HG03565 (cell line): ENCODE measurements at regions not wholly inside any gene's neighbourhood (a gene's known extent, or its start where the extent isn't known, plus 50 kb on each side); places are given as distances from the start of the nearest gene placed in this dataset.

Source experiments
- ATAC-seq: cut with Tn5 transposase; IDR thresholded peaks from one replicate; pipeline ENCODE4 v1.9.1; 2021; ENCODE audit warnings: mild to moderate bottlenecking, moderate library complexity; ENCODE audit not compliant: unreplicated experiment

GRCh38 chr16:27712251-27712711 lies 162.3 kb downstream of the KATNIP start:
- ATAC-seq = no peak

GRCh38 chr16:27717726-27718125 lies 167.8 kb downstream of the KATNIP start:
- no peak for ATAC-seq

DNA sequence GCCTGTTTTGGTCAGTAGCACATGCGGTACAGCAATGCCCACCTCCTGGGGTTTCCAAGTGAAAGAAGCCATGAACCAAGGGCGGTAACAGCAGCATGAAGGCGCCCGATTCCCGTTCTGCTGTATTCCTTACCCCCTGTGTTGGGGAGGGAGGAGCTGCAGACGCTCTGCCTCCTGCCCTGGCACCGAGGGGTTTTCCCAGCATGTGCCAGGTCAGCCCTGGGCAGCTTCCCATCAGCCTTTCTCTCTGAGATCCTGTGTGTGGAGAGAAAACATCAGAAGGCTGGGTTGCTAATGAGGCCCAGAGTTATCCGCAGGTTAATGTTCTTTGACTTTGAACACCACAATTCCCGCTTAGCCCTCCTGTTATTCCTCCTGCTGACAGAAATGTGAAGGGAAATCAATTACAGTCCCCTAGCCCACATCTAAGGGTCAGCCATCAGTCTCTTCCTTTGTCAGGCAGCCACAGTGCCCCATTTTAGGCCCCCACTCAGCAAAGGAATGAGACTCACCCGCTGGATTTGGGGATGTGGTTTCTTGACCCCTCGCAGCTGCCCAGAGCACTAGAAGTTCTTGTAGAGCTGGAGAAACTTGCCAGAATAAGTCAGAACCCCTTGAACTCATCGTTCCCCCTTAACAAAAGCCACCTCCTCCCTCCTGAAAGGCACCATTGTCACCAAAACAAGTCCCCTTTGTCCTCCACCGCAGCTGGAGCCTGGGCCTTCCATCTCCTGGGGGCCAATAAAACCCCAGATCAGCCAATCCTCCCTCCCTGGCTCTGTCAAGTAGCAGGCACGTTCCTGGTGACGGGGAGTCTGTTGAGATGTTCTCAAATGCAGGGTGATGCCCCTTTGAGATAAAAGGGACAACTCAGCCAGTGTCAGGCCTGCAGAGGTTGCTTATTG lies 168.5 kb downstream of the KATNIP start:
- no peak for ATAC-seq

DNA sequence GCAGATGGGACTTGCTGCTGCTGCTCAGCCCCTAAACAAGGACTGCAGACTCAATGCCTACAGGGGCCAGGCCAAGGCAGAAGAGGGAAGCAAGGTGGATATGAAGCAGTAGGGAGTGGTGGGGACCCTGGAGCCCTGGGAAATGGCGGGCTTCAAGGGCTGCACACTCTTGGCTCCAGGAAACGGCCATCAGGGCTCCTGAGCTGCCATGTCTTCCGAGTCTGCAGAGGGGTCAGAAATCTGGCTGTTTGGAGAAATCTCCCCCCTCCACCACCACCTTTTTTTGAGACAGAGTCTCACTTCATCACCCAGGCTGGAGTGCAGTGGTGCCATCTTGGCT lies 169.1 kb downstream of the KATNIP start:
- no peak for ATAC-seq

- no peak for ATAC-seq
Observed at GRCh38 chr16:27720731-27721530, 171.0 kb downstream of the KATNIP start.

DNA sequence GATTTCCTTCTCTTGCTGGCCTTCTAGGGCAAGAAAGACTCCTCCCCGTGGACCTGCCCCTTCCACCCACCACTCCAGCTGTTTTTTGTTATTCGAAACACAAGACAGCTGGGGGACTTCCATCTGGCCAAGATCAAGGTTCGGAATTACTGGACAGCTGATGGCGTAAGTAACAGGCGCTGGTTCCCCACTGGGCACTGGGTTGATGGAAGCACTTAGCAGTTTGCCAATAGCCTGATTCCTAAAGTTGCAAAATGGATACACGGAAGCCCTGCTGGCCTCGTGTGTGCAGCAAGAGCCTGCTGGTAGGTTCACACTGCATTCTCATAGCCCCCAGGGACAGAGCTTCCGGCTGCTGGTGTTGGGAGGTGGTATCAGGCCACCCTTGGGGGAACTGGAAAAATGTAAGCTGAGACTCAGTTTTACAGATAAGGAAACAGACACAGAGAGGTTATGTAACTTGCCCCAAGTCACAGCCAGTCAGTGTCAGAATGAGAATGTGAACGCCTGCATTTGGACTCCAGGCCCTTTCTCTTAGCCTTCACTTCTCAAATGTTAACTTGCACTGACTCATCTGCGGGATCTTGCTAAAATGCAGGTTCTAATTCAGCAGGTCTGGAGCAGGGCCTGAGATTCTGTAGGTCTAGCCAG lies 171.7 kb downstream of the KATNIP start:
- no peak for ATAC-seq

DNA sequence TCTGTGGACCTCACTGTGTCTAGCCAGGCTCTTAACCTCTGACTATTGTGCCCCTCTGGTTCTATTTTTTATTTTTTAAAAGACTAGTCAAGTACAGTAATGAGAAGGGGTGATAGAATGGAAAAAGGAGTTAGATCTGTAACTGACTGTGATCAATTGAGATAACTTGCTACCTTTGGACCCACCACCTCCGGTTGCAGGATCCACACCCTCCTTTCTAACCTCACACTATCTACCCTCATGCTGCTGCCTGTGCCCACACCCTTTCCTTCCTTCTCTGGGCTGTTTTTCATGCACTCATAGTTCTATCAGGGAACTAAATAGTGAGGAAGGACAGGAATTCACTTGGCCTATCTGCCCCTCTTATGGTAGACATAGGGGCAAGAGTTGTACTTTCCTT lies 172.3 kb downstream of the KATNIP start:
- no peak for ATAC-seq

- ATAC-seq = no peak
Observed at GRCh38 chr16:27722892-27723450, 173.0 kb downstream of the KATNIP start.

GRCh38 chr16:27723711-27724481 lies 174.0 kb downstream of the KATNIP start:
- no peak for ATAC-seq

GRCh38 chr16:27724482-27725235 lies 174.7 kb downstream of the KATNIP start:
- ATAC-seq = no peak

DNA sequence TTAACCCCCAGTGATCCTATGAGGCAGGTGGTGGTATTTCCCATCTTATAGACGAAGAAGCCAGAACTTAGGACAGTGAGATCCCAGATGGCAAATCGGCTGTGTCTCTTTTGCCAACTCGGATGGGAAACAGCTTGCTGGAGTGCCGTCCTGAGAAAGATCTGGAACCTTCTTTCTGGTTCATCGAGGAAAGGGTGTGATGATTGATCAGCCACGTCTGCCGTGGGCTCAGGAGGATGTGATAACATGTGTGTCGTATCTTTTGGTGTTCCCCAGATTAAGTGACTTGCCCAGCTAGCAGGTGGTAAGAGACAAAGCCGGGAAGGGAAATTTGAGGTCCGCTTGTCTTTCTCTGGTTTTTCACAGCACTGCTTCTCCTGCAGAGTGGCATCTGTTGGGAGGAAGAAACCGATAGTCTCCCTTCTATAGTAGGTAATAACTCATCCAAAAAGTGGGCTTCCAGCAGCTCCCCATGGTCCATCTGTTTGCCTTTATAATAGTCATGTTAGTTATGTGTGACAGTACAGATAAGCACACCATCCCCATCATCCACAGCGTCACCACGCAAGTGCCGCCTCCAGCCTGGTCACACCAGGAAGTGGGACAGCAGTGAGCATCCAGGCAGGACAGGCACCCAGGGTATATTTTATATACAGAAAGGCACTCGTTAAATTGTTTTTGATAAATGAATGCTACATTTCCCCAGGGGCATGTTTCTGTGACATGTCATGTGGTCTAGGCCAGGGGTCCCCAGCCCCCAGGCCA lies 175.5 kb downstream of the KATNIP start:
- no peak for ATAC-seq

- no peak for ATAC-seq
Observed at GRCh38 chr16:27726621-27727261, 176.8 kb downstream of the KATNIP start.

DNA sequence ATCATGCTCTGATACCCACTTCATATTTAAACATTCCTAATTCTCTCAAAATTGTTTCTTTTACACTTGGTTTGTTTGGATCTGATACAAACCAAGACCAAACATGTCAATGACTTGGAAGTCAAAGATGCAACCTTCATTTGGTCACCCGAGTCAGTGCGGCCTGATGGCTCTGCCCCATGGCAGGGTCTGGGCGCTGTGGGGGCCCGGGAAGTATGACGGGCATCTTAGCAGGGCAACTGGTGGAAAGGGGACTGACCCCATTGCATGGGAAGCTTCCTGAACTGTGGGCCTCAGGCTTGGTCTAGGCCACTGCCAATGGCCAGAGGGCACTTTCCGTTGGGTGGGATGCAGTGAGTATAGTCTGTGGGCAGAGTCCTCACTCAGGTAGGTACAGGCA lies 178.0 kb downstream of the KATNIP start:
- ATAC-seq = no peak

- no peak for ATAC-seq
Observed at GRCh38 chr16:27728691-27729090, 178.7 kb downstream of the KATNIP start.

DNA sequence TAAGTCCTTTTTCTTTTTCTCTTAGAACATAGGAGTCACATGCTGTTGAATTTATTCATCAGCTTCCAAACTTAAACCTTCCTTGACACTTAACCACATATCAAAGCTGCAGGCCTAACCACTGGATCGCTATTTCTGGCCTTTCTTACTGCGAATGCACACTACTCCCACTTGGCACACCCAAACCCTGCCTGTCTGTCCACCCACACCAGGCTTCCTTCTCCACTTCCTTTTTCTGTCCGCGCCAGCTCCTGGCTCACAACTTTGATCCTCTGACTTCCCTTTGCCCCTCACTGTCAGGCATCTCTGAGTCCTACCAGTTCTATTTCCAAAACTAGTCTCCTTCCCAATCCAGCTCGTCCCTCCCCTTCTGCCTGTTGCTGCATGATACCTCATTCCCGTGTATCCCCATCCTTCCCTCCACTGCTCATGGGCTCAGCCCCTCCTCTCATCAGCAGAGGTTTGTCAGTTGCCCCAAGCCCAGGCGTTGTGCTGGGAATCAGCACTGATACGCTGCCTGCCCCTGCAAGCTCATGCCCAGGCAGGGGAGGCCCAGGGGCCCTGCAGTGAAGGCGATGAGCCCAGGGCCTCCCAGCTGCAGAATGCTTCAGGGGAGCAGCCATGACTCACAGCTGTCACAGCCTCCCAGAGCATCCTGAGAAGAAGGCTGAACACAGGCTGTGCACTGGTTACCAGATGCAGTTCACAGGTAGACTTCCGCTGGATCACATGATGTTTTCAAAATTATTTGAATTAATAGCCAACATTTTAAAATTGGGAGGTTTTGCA lies 179.8 kb downstream of the KATNIP start:
- no peak for ATAC-seq

- no peak for ATAC-seq
Observed at GRCh38 chr16:27730661-27731210, 180.8 kb downstream of the KATNIP start.

DNA sequence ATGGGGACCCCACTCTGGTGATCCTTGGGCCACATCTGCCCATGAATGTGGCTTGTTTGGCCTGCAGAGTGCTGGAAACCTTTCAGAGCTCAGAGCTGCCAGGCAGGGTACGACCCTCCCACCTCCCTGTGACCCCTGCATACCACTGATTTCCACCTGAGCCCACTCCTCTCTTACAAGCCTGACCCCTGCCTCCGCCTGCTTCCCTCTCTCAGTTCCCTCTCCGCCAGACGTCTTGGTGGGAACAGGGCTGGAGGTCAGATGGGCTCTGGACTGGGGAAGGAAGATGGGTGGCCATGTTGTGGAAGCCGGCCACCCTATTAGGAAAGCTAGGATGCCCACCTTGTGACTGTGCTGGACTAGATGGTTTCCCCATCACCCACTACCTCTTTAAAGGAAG lies 185.1 kb downstream of the KATNIP start:
- ATAC-seq = no peak
